B cell (primary cell): ENCODE measurements at regions not wholly inside any gene's neighbourhood (a gene's known extent, or its start where the extent isn't known, plus 50 kb on each side); places are given as distances from the start of the nearest gene placed in this dataset.

Experiments used
- CTCF ChIP-seq: fragments of 200-600 bp; IDR thresholded peaks from one replicate; pipeline ENCODE4 v1.8.0; 2022; ENCODE audit warnings: antibody characterized with exemption, mild to moderate bottlenecking
- EZH2 ChIP-seq: IDR thresholded peaks from 2 replicates; pipeline ENCODE4 v1.6.1; 2012; ENCODE audit warnings: borderline replicate concordance, low read depth, mild to moderate bottlenecking, moderate library complexity, low read length; ENCODE audit not compliant: insufficient read depth, poor library complexity, severe bottlenecking

DNA sequence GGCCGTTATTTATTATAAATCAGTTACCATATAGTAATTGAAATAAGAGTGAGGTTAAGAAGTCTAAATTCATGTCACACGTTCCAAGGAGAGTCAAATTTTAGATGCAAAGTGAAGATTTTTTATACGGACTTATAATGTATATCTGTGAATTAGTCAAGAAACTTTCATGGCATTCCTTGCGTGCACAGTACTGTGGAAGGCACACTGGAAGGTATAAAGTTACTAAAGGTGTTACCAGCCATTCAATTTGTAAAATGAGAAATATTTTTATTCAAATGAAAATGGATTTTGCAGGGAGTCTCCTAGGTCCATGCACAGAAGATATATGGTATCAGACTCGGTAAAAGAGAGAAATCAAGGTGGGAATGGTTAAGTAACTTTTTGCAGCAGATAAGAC lies 408.1 kb upstream of the CTNND2 start:
- no peak for TF ChIP-seq CTCF
- no peak for TF ChIP-seq EZH2
